PFSK-1 (cell line): ENCODE measurements at regions not wholly inside any gene's neighbourhood (a gene's known extent, or its start where the extent isn't known, plus 50 kb on each side); places are given as distances from the start of the nearest gene placed in this dataset.

Experiments
- FOXP2 ChIP-seq: optimal IDR thresholded peaks from 2 replicates; pipeline ENCODE3; 2011; ENCODE audit warnings: borderline replicate concordance, control low read depth, inconsistent platforms; ENCODE audit not compliant: insufficient read depth; ENCODE audit errors: extremely low read length, extremely low read depth
- POLR2AphosphoS5 ChIP-seq: IDR thresholded peaks from 2 replicates; pipeline ENCODE4 v1.6.1; 2012; ENCODE audit warnings: low read depth, mild to moderate bottlenecking, control low read depth, low read length, moderate library complexity
- SIN3A ChIP-seq: IDR thresholded peaks from 2 replicates; pipeline ENCODE4 v1.6.1; 2012; ENCODE audit warnings: mild to moderate bottlenecking, low read length, moderate library complexity, borderline replicate concordance; ENCODE audit not compliant: insufficient read depth
- TAF1 ChIP-seq: IDR thresholded peaks from 2 replicates; pipeline ENCODE4 v1.6.1; 2012; ENCODE audit warnings: low read length, control low read depth, borderline replicate concordance; ENCODE audit not compliant: insufficient read depth
- TF ChIP-seq, protein P1 (sequence below), 2 experiments: IDR thresholded peaks; 2 replicates each; pipeline versions ENCODE4 v1.6.1 to v1.8.0; 2011 to 2012; ENCODE audit warnings: low read depth in 2 of 2, low read length in 2 of 2, control low read depth in 1 of 2, inconsistent platforms in 1 of 2, mild to moderate bottlenecking in 1 of 2, moderate library complexity in 1 of 2; ENCODE audit not compliant: insufficient read depth in 1 of 2

- TF ChIP-seq SIN3A = no peak
- no peak for TF ChIP-seq POLR2AphosphoS5
These were observed 960.0 kb upstream of the RAG2 start for GRCh38 chr11:37557990-37558389.

DNA sequence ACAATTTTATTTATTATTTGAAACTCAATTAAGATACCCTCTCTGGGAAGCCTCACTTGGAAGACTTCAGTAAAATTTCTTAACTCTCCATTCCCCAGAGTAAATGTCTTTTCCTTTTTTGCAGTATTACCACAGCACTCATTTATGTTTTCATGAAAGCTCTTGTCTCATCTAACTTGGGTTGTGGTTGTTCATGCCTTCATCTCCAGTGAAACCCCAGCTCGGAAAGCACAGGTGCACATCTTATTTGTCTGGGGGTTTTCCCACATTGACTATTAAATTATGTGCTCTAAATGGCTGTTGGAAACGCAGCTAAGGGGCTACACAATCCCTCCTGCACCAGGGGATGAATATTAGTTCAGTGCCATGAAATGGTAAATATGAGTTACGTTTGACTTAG is 954.2 kb upstream of the RAG2 start:
- no peak for TF ChIP-seq FOXP2
- TF ChIP-seq, protein P1, sequence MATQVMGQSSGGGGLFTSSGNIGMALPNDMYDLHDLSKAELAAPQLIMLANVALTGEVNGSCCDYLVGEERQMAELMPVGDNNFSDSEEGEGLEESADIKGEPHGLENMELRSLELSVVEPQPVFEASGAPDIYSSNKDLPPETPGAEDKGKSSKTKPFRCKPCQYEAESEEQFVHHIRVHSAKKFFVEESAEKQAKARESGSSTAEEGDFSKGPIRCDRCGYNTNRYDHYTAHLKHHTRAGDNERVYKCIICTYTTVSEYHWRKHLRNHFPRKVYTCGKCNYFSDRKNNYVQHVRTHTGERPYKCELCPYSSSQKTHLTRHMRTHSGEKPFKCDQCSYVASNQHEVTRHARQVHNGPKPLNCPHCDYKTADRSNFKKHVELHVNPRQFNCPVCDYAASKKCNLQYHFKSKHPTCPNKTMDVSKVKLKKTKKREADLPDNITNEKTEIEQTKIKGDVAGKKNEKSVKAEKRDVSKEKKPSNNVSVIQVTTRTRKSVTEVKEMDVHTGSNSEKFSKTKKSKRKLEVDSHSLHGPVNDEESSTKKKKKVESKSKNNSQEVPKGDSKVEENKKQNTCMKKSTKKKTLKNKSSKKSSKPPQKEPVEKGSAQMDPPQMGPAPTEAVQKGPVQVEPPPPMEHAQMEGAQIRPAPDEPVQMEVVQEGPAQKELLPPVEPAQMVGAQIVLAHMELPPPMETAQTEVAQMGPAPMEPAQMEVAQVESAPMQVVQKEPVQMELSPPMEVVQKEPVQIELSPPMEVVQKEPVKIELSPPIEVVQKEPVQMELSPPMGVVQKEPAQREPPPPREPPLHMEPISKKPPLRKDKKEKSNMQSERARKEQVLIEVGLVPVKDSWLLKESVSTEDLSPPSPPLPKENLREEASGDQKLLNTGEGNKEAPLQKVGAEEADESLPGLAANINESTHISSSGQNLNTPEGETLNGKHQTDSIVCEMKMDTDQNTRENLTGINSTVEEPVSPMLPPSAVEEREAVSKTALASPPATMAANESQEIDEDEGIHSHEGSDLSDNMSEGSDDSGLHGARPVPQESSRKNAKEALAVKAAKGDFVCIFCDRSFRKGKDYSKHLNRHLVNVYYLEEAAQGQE (IDR thresholded peaks at IDR 0.05; ENCODE audit: insufficient read depth in 1 of 2, low read depth in 2 of 2, low read length in 2 of 2) = no peak

DNA sequence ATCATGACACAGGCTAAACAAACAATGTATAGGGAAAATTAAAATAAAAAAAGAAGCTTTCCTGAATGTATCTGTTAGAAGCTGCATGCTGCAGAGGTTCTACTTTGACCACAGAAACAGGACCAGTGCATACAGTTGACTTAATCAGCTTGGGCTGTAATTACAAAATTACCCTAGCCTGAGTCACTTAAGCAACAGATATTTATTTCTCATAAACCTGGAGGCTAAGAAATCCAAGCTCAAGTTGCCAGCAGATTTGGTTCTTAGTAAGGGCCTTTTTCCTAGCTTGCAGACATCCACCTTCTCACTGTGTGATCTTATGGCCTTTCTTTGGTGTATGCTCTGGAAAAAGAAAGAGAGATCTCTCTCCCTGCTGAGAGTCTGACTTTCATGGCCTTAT is 946.5 kb upstream of the RAG2 start:
- TF ChIP-seq POLR2AphosphoS5 (no peak), SIN3A (no peak), FOXP2 (no peak), TAF1 (no peak)
- TF ChIP-seq, protein P1 (IDR thresholded peaks at IDR 0.05; ENCODE audit: insufficient read depth in 1 of 2, low read depth in 2 of 2, low read length in 2 of 2) = no peak

- TF ChIP-seq, protein P1 (IDR thresholded peaks at IDR 0.05; ENCODE audit: insufficient read depth in 1 of 2, low read depth in 2 of 2, low read length in 2 of 2) = no peak
- TF ChIP-seq TAF1 (no peak), POLR2AphosphoS5 (no peak), FOXP2 (no peak), SIN3A (no peak)
These were observed 935.8 kb upstream of the RAG2 start for GRCh38 chr11:37533830-37534229.

GRCh38 chr11:37533087-37533486 is 935.1 kb upstream of the RAG2 start:
- TF ChIP-seq SIN3A = no peak

DNA sequence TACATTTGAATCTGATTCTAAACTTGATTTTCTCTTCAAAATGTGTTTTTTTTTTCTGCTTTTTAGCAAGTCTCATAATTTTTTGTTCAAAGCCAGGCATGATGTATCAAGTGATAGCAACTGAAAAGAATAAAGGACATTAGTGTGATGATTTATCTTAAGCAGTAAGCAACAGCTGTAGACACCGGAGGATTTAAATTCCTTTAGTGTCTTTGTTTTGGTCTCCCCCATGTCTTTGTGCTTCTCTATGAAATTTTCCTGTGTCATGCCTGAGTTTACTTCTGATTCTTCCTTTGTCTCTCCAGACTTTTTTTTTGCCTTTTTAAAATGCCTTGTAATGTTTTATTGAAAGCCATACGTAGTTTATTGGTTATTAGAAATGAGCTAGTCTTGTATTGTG is 934.2 kb upstream of the RAG2 start:
- TF ChIP-seq TAF1 (no peak), POLR2AphosphoS5 (no peak), FOXP2 (no peak), SIN3A (no peak)
- TF ChIP-seq, protein P1 (IDR thresholded peaks at IDR 0.05; ENCODE audit: insufficient read depth in 1 of 2, low read depth in 2 of 2, low read length in 2 of 2) = no peak
